ENCODE measurements at regions not wholly inside any gene's neighbourhood (a gene's known extent, or its start where the extent isn't known, plus 50 kb on each side); places are given as distances from the start of the nearest gene placed in this dataset.

DNA sequence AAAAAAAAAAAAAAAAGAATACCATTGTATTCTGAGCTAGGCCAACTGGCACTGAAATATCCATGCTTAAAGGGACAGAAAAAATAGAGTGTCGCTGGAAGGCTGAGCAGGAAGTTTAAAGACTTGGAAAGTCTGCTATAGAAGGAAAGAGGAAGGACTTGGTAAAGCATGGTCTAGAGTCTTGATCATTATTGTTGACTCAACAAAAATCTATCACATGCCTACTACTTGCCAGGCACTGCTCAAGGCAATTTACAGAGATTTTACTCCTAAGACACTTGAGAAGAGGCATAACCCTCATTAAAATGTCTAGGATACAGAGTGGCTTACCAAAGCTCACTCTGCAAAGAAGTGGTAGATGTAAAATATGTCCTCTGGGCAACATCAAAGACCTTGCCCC is 324.0 kb upstream of the DAB1 start:
- H3K4me1 ChIP-seq (ENCODE audit: control insufficient read depth in 1 of 2, insufficient read depth in 2 of 2, low read length in 2 of 2): no peaks in the 10 kb centered on the region
- peaks cover 0 to 2% (median 1%) of the 10 kb centered on the region in 3 donors for H3K27me3 Mint-ChIP-seq (ENCODE audit: low read depth in 3 of 3)
- H2AFZ ChIP-seq (ENCODE audit: insufficient read depth, low read depth, low read length, poor library complexity, severe bottlenecking): no peak overlapping the region
- peaks cover 0 to 16% (median 7%) of the 10 kb centered on the region in 7 donors for H3K9me3 Mint-ChIP-seq
- H3K4me3 Mint-ChIP-seq: no peak overlapping the region
- intact Hi-C loops (cut with micrococcal nuclease): no loop called here
- H3K27ac ChIP-seq (ENCODE audit: low read depth in 1 of 2, low read length in 2 of 2): no peak overlapping the region
- H3K9ac ChIP-seq (ENCODE audit: insufficient read depth, low read length, poor library complexity, severe bottlenecking): no peak overlapping the region
- TF ChIP-seq, protein P1, sequence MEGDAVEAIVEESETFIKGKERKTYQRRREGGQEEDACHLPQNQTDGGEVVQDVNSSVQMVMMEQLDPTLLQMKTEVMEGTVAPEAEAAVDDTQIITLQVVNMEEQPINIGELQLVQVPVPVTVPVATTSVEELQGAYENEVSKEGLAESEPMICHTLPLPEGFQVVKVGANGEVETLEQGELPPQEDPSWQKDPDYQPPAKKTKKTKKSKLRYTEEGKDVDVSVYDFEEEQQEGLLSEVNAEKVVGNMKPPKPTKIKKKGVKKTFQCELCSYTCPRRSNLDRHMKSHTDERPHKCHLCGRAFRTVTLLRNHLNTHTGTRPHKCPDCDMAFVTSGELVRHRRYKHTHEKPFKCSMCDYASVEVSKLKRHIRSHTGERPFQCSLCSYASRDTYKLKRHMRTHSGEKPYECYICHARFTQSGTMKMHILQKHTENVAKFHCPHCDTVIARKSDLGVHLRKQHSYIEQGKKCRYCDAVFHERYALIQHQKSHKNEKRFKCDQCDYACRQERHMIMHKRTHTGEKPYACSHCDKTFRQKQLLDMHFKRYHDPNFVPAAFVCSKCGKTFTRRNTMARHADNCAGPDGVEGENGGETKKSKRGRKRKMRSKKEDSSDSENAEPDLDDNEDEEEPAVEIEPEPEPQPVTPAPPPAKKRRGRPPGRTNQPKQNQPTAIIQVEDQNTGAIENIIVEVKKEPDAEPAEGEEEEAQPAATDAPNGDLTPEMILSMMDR (IDR thresholded peaks at IDR 0.05): no peak
- H3K4me2 ChIP-seq (replicated peaks; ENCODE audit: extremely low read depth, low read length, poor library complexity, severe bottlenecking): no peak overlapping the region
- H3K27me3 ChIP-seq (ENCODE audit: control insufficient read depth in 2 of 2, insufficient read depth in 2 of 2, low read length in 2 of 2): no peaks in the 10 kb centered on the region
- no peak overlapping the region for H3K27ac Mint-ChIP-seq
- H3K9me3 ChIP-seq (replicated peaks in 1 of 2; ENCODE audit: control insufficient read depth in 1 of 2, insufficient read depth in 1 of 2, low read length in 2 of 2): peaks cover 0 to 3% of the 10 kb centered on the region in 2 donors
- no peaks in the 10 kb centered on the region for H4K20me1 ChIP-seq (ENCODE audit: insufficient read depth, low read length)
- no peak overlapping the region for H3K4me3 ChIP-seq (replicated peaks in 1 of 3; ENCODE audit: low read depth in 2 of 3, low read length in 3 of 3)
- H3K4me1 Mint-ChIP-seq: no peaks in the 10 kb centered on the region
- H3K36me3 ChIP-seq (replicated peaks in 1 of 2; ENCODE audit: control insufficient read depth in 1 of 2, insufficient read depth in 2 of 2, low read length in 2 of 2): no peaks in the 10 kb centered on the region
- no peaks in the 10 kb centered on the region for H3K79me2 ChIP-seq (ENCODE audit: insufficient read depth, low read length)
- no peaks in the 10 kb centered on the region for H3K36me3 Mint-ChIP-seq
- 60% methylated on average over 1 of the region's 1 CpG for WGBS (ENCODE audit: insufficient coverage)
- DNase-seq: no peak

DNA sequence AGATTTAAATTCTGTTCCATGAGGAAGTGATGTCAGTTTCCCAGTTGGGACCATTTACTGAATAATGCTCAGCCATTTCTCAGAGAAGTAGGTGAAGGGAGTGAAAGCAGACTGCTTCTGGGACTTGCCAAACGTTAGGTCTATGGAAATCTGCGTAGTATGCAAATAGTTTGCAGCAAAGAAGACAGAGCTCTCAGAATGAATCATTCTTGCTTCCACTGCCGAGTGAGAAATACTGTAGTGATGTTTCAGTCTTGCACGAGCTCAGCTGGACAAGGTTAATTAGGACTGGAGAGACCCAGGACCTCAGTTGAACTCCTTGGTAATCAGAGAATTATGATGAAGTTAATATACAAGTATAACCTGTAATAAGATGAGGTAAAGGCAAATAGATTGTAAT is 317.7 kb upstream of the DAB1 start:
- Histone ChIP-seq H3K27me3 (ENCODE audit: control insufficient read depth in 2 of 2, insufficient read depth in 2 of 2, low read length in 2 of 2) (no peaks in the 10 kb centered on the region), H3K4me3 (replicated peaks in 1 of 3; ENCODE audit: low read depth in 2 of 3, low read length in 3 of 3) (no peak overlapping the region), H3K27ac (ENCODE audit: low read depth in 1 of 2, low read length in 2 of 2) (no peak overlapping the region), H3K36me3 (replicated peaks in 1 of 2; ENCODE audit: control insufficient read depth in 1 of 2, insufficient read depth in 2 of 2, low read length in 2 of 2) (no peaks in the 10 kb centered on the region), H4K20me1 (ENCODE audit: insufficient read depth, low read length) (no peaks in the 10 kb centered on the region), H3K4me2 (replicated peaks; ENCODE audit: extremely low read depth, low read length, poor library complexity, severe bottlenecking) (no peak overlapping the region), H3K4me1 (ENCODE audit: control insufficient read depth in 1 of 2, insufficient read depth in 2 of 2, low read length in 2 of 2) (no peaks in the 10 kb centered on the region), H3K9me3 (replicated peaks in 1 of 2; ENCODE audit: control insufficient read depth in 1 of 2, insufficient read depth in 1 of 2, low read length in 2 of 2) (no peaks in the 10 kb centered on the region), H2AFZ (ENCODE audit: insufficient read depth, low read depth, low read length, poor library complexity, severe bottlenecking) (no peak overlapping the region), H3K9ac (ENCODE audit: insufficient read depth, low read length, poor library complexity, severe bottlenecking) (no peak overlapping the region), H3K79me2 (ENCODE audit: insufficient read depth, low read length) (no peaks in the 10 kb centered on the region)
- Mint-ChIP-seq H3K36me3 (no peaks in the 10 kb centered on the region), H3K27ac (no peak overlapping the region), H3K9me3 (peaks cover 0 to 6% (median 2%) of the 10 kb centered on the region in 7 donors), H3K4me3 (no peak overlapping the region), H3K4me1 (no peaks in the 10 kb centered on the region), H3K27me3 (ENCODE audit: low read depth in 3 of 3) (peaks cover 0 to 6% (median 0%) of the 10 kb centered on the region in 3 donors)
- TF ChIP-seq, protein P1 (IDR thresholded peaks at IDR 0.05): no peak
- WGBS (ENCODE audit: insufficient coverage): 90% methylated on average over 4 of the region's 4 CpGs
- intact Hi-C loops (cut with micrococcal nuclease): no loop called here
- DNase-seq: no peak
